ENCODE measurements at regions not wholly inside any gene's neighbourhood (a gene's known extent, or its start where the extent isn't known, plus 50 kb on each side); places are given as distances from the start of the nearest gene placed in this dataset.

GRCh38 chr17:36661047-36661666, 59.8 kb downstream of the MRM1 start:
- DNase-seq (ENCODE audit: low read depth), result no peak

- DNase-seq (ENCODE audit: low read depth), result no peak
Measured at GRCh38 chr17:36661688-36662087, 60.3 kb downstream of the MRM1 start.

GRCh38 chr17:36665417-36665816, 64.0 kb downstream of the MRM1 start:
- peak; percentile 20 for DNase-seq (ENCODE audit: low read depth)

- no peak for DNase-seq (ENCODE audit: low read depth)
Measured at GRCh38 chr17:36667922-36668321, 66.5 kb downstream of the MRM1 start.

- DNase-seq (ENCODE audit: low read depth), result no peak
Measured at GRCh38 chr17:36668824-36669223, 67.4 kb downstream of the MRM1 start.

- DNase-seq (ENCODE audit: low read depth), result no peak
Measured at GRCh38 chr17:36671144-36671543, 69.8 kb downstream of the MRM1 start.

- DNase-seq (ENCODE audit: low read depth), result no peak
Measured at GRCh38 chr17:36672403-36672918, 71.1 kb downstream of the MRM1 start.

GRCh38 chr17:36673068-36673467, 71.7 kb downstream of the MRM1 start:
- DNase-seq (ENCODE audit: low read depth), result no peak

- DNase-seq (ENCODE audit: low read depth), result no peak
Measured at GRCh38 chr17:36673637-36674277, 72.4 kb downstream of the MRM1 start.

- DNase-seq (ENCODE audit: low read depth), result peak; percentile 55
Measured at GRCh38 chr17:36674278-36674650, 72.9 kb downstream of the MRM1 start.

- DNase-seq (ENCODE audit: low read depth), result no peak
Measured at GRCh38 chr17:36675250-36675649, 73.9 kb downstream of the MRM1 start.

GRCh38 chr17:36675786-36676185, 74.4 kb downstream of the MRM1 start:
- DNase-seq (ENCODE audit: low read depth), result no peak

- DNase-seq (ENCODE audit: low read depth), result no peak
Measured at GRCh38 chr17:36679815-36680467, 78.6 kb downstream of the MRM1 start.

GRCh38 chr17:36680701-36681202, 79.4 kb downstream of the MRM1 start:
- no peak for DNase-seq (ENCODE audit: low read depth)

- no peak for DNase-seq (ENCODE audit: low read depth)
Measured at GRCh38 chr17:36682773-36683172, 81.4 kb downstream of the MRM1 start.

- DNase-seq (ENCODE audit: low read depth), result no peak
Measured at GRCh38 chr17:36683387-36683786, 82.0 kb downstream of the MRM1 start.

GRCh38 chr17:36684134-36684533, 82.8 kb downstream of the MRM1 start:
- DNase-seq (ENCODE audit: low read depth), result no peak

GRCh38 chr17:36686123-36686669, 84.8 kb downstream of the MRM1 start:
- DNase-seq (ENCODE audit: low read depth), result no peak

GRCh38 chr17:36687736-36688135, 86.4 kb downstream of the MRM1 start:
- no peak for DNase-seq (ENCODE audit: low read depth)

- no peak for DNase-seq (ENCODE audit: low read depth)
Measured at GRCh38 chr17:36689089-36689667, 87.8 kb downstream of the MRM1 start.

- no peak for DNase-seq (ENCODE audit: low read depth)
Measured at GRCh38 chr17:36690190-36690589, 88.8 kb downstream of the MRM1 start.

GRCh38 chr17:36691606-36692005, 90.2 kb downstream of the MRM1 start:
- DNase-seq (ENCODE audit: low read depth), result no peak
